HG03064 (cell line): ENCODE measurements at regions not wholly inside any gene's neighbourhood (a gene's known extent, or its start where the extent isn't known, plus 50 kb on each side); places are given as distances from the start of the nearest gene placed in this dataset.

Experiments
- ATAC-seq: cut with Tn5 transposase; IDR thresholded peaks from one replicate; pipeline ENCODE4 v1.9.1; 2021; ENCODE audit warnings: low read depth; ENCODE audit not compliant: unreplicated experiment

- ATAC-seq = no peak
These were observed 319.0 kb upstream of the PKDCC start for GRCh38 chr2:41728788-41729338.

- no peak for ATAC-seq
These were observed 317.9 kb upstream of the PKDCC start for GRCh38 chr2:41729800-41730364.

GRCh38 chr2:41735006-41735405 is 312.8 kb upstream of the PKDCC start:
- ATAC-seq = no peak

- no peak for ATAC-seq
These were observed 312.3 kb upstream of the PKDCC start for GRCh38 chr2:41735476-41735875.

- peak; percentile 90 for ATAC-seq
These were observed 311.7 kb upstream of the PKDCC start for GRCh38 chr2:41736105-41736567.

DNA sequence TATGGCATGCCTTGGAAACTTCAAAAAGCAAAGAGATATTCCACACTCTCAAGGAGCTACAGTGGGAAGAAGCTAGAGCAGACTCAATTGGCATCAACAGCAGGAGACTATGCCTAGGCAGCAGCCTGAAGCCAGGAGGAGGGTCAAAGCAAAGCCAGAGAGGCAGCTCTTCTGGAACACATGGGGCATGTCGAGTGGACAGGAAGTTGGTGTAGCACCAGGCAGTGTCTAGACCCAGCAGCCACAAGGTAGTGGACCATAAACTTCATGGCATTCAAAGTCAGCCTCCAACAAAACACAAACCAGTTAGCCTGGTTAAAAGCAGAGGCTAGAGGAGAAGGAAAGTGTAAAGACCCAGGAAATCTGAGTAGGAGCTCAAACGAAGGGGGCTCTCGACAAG is 311.2 kb upstream of the PKDCC start:
- peak; percentile 31 for ATAC-seq

- no peak for ATAC-seq
These were observed 309.9 kb upstream of the PKDCC start for GRCh38 chr2:41737888-41738287.

DNA sequence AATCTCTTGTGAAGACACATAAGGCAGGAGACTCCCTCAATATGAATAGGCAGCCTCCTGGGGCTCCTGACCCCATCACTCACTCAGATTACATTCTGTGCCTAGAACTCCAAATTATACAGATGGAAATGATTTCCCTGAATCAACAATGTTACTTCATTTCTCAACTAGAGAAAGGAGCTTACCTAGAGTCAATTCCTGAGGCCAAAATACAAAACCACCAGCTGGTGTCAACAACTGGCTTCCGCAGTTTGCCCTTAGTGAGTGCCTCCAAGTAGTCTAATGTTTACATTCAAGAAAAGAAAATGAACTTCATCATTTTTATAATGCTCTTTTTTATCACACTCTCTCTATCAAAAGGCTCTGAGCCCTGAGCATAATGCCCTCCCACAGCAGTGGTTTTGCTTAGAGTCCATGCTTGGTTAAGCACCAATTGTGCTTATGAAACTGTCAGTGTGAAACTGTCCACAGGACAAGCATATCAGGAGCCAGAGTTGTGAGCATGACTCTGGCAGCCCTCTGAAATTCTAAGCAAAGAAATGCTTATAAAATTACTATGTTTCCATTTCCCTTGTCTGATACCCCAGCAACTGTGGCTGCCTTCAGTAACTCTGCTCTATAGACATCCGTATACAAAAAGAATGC is 305.7 kb upstream of the PKDCC start:
- ATAC-seq = peak; percentile 84

DNA sequence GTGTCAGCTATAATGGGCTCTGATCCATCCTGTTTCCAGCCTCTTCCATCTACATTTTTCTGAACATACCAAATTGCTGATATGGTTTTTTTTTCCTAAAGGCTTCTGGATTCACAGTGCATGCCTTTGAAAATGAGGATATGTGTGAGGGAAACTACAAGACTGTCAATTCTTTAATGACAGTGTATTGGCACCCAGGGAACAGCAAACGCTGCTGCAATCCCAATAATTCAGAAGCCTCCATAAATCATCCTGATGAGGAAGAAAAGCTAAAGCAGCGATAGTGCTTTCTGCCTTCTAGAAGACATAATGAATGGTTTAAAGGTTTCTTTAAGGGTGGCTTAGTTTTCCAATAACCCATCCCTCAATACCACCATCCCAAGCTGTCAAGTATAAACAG is 304.5 kb upstream of the PKDCC start:
- no peak for ATAC-seq

- ATAC-seq = no peak
These were observed 297.0 kb upstream of the PKDCC start for GRCh38 chr2:41750829-41751228.

- ATAC-seq = no peak
These were observed 287.9 kb upstream of the PKDCC start for GRCh38 chr2:41759880-41760279.

DNA sequence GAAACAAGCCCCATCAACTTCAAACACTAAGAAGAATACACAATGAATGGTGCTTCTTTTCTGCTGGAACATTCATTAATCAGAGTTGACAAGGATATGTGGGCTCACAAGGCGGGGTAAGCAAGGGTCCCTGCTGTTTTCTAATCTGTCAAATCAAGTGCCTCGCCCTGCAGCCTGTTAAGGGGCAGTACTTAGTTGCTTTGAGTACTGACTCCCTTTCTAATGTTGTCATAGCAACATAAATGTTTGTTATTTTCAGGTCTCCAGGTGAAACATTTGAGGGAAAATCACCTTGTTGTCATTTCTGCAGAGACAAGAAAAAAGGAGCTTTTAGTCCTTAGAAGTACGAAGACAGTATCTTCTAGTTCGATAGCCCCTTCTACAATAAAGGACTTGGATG is 284.7 kb upstream of the PKDCC start:
- no peak for ATAC-seq

GRCh38 chr2:41764131-41764530 is 283.7 kb upstream of the PKDCC start:
- ATAC-seq = no peak

DNA sequence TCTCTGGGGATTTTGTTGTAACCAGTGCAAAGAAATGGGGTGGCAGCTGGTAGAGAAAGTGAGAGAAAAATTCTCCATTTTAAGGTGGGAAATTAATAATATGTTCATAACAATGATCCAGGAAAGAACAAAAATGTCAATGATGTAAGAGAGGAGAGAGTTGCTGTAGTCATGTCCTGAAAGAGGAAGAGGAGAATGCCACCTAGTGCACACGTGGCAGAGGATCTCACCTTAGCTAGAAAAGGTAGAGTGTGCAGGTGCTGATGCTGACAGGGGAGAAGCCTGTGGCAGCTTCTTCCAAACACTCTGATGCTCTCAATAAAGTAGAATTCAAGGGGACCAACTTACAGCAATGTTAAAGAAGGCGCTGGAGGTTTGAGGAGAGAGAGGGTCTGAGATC is 282.9 kb upstream of the PKDCC start:
- no peak for ATAC-seq

GRCh38 chr2:41768310-41768709 is 279.5 kb upstream of the PKDCC start:
- no peak for ATAC-seq

DNA sequence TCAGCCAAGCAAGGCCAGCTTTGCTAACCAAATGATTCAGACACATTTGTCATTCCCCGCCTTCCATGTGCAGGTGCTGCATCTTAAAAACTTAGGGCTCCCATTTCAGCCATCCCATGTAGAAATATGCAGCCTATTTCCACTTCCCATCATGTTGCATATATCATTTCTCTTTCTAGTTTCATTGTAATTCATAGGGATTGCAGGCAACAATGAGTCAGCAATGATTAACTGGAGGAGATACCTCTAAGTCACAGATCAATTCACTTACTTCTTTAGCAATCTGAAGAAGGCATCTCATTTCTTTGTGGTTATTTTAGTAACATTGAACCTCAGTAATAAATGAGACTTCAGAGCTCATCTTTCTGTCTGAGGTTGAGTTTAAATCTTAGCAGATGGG is 276.1 kb upstream of the PKDCC start:
- no peak for ATAC-seq

DNA sequence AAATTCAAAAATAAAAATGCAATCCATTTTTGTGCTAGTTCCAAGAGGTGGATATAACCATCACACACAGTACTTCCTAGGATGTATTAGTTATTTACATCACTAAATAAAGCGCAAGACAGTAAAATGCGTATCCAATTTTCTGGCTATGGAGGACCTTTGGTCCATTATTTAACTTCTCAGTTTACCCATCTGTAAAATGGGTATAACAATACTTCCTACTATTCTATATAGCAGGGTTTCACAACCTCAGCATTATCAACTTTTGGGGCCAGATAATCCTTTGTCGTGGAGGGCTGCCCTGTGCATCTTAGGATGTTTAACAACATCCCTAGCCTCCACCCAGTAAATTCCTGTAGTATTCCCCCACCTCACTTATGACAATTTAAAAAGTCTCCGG is 275.1 kb upstream of the PKDCC start:
- no peak for ATAC-seq

DNA sequence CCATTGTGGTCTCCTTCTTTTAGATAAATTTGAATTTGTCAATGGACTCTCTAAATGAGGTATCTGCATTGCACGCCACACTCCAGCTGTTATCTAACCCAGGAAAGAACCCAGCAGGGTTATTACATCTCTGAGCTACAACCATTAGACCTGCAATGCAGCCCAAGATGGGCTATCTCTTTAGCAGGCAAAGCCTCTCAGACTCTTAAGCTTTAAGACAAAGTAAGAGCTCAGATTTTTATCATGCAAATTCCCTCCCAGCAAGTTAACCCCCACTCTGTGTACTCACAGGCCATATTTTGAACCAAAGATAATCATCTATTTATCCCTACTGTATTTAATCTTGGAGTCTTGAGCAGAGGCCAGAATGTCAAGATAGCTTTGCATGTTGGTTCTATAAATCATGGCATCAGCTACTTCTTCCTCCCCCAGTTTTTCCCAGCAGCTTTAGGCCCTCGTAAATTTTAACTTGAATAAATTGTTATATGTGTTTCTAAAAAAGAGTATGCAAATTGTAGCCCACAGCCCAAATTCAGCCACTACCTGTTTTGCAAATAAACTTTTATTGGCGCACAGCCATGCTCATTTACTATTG is 273.7 kb upstream of the PKDCC start:
- ATAC-seq = no peak

GRCh38 chr2:41775366-41776025 is 272.3 kb upstream of the PKDCC start:
- no peak for ATAC-seq

DNA sequence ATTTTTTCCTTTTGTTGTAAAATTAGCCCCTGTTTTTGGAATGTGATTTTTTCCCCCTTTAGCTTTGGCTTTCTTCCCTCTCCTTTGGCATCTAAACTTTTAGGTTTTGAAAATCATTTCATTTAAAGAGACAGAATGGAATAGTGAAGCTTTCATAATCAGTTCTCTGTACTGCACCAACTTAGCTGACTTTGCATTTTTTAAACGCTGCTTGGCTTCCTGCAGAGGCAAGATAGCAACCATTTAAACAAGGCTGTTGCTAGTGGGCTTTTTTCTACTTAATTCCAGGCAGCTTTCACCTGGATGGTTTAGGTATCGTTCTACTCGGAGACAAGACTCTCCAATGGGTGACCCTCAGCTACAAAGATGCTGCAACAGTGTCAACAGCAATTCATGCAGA is 267.9 kb upstream of the PKDCC start:
- ATAC-seq = no peak
